ENCODE measurements at regions not wholly inside any gene's neighbourhood (a gene's known extent, or its start where the extent isn't known, plus 50 kb on each side); places are given as distances from the start of the nearest gene placed in this dataset.
A peak's percentile ranks its signal among the peaks of the same experiment; 100 is the strongest.

DNA sequence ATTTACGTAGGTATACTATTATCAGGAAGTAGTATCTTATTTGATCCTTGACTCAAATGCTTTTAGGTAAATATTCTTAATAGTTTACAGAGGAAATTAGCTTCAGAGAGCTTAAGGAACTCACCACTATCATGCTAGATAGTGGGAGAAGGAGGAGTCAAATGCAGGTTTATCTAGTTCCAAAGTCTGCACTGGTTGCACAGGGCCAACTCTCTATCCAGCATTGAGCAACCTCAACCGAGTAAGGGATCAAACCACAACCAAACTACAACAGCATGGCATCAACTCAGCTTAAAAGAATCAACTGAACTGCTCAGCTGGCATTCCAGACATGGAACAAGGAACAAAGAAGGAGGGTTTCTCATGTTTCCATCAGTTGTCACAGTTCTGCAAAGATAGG lies 306.0 kb downstream of the MAF start:
- POLR2A ChIA-PET: interaction anchor here (0.6 kb wide), 1 partner anchor 8 kb away, joined by 5 read pairs; no protein-coding TSS in a partner anchor
- H3K27me3 Mint-ChIP-seq: peaks cover 34% of the 10 kb centered on the region
- CTCF ChIA-PET: no interaction called here
- H3K4me1 Mint-ChIP-seq: no peaks in the 10 kb centered on the region
- no peak for DNase-seq
- TF ChIP-seq, protein P1, sequence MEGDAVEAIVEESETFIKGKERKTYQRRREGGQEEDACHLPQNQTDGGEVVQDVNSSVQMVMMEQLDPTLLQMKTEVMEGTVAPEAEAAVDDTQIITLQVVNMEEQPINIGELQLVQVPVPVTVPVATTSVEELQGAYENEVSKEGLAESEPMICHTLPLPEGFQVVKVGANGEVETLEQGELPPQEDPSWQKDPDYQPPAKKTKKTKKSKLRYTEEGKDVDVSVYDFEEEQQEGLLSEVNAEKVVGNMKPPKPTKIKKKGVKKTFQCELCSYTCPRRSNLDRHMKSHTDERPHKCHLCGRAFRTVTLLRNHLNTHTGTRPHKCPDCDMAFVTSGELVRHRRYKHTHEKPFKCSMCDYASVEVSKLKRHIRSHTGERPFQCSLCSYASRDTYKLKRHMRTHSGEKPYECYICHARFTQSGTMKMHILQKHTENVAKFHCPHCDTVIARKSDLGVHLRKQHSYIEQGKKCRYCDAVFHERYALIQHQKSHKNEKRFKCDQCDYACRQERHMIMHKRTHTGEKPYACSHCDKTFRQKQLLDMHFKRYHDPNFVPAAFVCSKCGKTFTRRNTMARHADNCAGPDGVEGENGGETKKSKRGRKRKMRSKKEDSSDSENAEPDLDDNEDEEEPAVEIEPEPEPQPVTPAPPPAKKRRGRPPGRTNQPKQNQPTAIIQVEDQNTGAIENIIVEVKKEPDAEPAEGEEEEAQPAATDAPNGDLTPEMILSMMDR (IDR thresholded peaks at IDR 0.05): no peak
- H3K4me3 Mint-ChIP-seq: no peak overlapping the region
- no peak for ATAC-seq (ENCODE audit: low read depth)
- H3K36me3 Mint-ChIP-seq (ENCODE audit: low read depth): no peaks in the 10 kb centered on the region
- intact Hi-C loops (cut with micrococcal nuclease): no loop called here
- H3K9me3 Mint-ChIP-seq: no peaks in the 10 kb centered on the region
- H3K27ac Mint-ChIP-seq: no peak overlapping the region

DNA sequence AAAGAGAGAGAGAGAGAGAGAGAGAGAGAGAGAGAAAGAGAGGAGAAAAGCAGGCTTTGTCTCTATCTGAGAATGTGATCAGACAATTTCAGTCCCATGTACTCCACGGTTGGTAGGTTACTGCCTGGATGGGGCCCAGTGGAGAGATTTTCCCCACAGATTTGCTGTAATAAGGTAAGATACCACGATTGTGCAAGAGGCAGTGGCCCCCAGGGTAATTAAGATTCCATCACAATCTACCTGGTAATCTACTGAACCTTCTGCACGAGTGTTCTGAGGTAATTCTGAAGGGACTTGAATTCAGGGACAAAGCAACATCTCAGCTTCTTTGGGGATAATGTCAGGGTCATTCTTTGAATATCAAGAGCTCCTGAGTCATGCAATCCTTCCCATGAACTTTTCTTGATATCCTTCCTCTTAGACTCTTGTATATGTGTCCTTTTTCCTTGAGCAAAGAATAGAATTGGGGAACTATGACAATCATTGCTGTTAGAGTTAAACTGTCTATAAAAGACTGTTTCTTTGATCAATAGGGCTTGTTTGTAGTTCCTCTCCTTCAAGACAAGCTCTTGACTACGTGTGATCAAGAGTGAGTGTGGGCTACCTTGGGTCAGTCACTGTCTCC lies 306.6 kb downstream of the MAF start:
- POLR2A ChIA-PET: no interaction called here
- no peak for ATAC-seq (ENCODE audit: low read depth)
- Mint-ChIP-seq H3K4me3 (no peak overlapping the region), H3K27me3 (peaks cover 40% of the 10 kb centered on the region), H3K9me3 (no peaks in the 10 kb centered on the region), H3K36me3 (ENCODE audit: low read depth) (no peaks in the 10 kb centered on the region), H3K27ac (no peak overlapping the region), H3K4me1 (no peaks in the 10 kb centered on the region)
- intact Hi-C loops (cut with micrococcal nuclease): no loop called here
- CTCF ChIA-PET: no interaction called here
- no peak for DNase-seq
- TF ChIP-seq, protein P1 (IDR thresholded peaks at IDR 0.05): no peak

DNA sequence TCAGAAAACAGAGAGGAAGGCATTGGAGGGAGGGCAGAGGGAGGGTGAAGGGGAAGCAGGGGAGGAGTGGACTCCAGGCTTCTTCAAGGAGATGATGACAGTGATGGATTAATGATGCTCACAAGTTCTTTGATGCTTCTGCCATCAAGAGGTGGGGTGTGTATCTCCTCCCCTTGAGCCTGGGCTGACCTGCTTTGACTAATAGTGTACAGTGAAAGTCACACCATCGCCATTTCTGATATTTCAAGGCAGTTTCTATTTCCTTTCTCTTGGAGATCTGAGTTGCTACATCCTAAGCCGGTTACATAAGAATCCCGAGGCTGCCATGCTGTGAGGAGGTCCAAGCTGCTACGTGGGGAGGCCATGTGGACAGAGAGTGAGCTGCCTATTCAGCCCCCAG lies 312.5 kb downstream of the MAF start:
- no peak for ATAC-seq (ENCODE audit: low read depth)
- H3K4me3 Mint-ChIP-seq: no peak overlapping the region

DNA sequence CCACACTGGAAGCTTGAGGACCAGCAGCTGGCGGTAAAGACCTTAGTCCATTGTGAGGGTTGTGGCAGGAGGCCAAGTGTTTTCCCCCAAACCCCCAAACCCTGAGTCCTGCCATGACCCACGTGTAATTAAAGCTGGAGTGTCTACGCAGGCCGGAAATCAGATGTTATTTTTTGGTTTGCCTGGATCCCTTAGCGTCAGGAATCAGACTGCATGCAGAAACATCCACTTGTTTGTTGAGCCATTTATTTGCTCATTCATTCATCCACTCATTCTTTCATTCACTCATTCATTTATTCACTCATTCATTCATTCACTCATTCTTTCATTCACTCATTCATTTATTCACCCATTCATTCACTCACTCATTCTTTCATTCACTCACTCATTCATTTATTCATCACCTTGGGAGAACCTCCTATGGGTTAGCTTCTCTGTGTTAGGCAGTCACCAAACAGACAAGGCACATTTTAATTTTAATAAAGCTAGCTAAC lies 313.1 kb downstream of the MAF start:
- Mint-ChIP-seq H3K27ac (no peak overlapping the region), H3K9me3 (no peaks in the 10 kb centered on the region), H3K27me3 (peaks cover 49% of the 10 kb centered on the region), H3K4me1 (peaks cover 28% of the 10 kb centered on the region), H3K36me3 (ENCODE audit: low read depth) (no peaks in the 10 kb centered on the region), H3K4me3 (peak overlapping the region; percentile 15)
- TF ChIP-seq, protein P1 (IDR thresholded peaks at IDR 0.05): no peak
- DNase-seq (no peak), ATAC-seq (ENCODE audit: low read depth) (no peak)
- ChIA-PET POLR2A (interaction anchor here (1.5 kb wide), 1 partner anchor 17 kb away, joined by 9 read pairs; no protein-coding TSS in a partner anchor), CTCF (no interaction called here)
- intact Hi-C loops (cut with micrococcal nuclease): loop anchor here (1.0 to 10.0 kb wide), 3 partner anchors 18 to 1387 kb away; partner anchors contain the start of gene MAF

More for the DNA sequence above, 312.5 kb downstream of the MAF start:
- CTCF ChIA-PET: no interaction called here
- DNase-seq: no peak
- peaks cover 45% of the 10 kb centered on the region for H3K27me3 Mint-ChIP-seq
- H3K27ac Mint-ChIP-seq: no peak overlapping the region
- H3K9me3 Mint-ChIP-seq: no peaks in the 10 kb centered on the region
- H3K36me3 Mint-ChIP-seq (ENCODE audit: low read depth): no peaks in the 10 kb centered on the region
- POLR2A ChIA-PET: no interaction called here
- intact Hi-C loops (cut with micrococcal nuclease): loop anchor here (5.0 to 10.0 kb wide), 2 partner anchors 314 to 1387 kb away; partner anchors contain the start of gene MAF
- TF ChIP-seq, protein P1 (IDR thresholded peaks at IDR 0.05): no peak
- peaks cover 24% of the 10 kb centered on the region for H3K4me1 Mint-ChIP-seq

DNA sequence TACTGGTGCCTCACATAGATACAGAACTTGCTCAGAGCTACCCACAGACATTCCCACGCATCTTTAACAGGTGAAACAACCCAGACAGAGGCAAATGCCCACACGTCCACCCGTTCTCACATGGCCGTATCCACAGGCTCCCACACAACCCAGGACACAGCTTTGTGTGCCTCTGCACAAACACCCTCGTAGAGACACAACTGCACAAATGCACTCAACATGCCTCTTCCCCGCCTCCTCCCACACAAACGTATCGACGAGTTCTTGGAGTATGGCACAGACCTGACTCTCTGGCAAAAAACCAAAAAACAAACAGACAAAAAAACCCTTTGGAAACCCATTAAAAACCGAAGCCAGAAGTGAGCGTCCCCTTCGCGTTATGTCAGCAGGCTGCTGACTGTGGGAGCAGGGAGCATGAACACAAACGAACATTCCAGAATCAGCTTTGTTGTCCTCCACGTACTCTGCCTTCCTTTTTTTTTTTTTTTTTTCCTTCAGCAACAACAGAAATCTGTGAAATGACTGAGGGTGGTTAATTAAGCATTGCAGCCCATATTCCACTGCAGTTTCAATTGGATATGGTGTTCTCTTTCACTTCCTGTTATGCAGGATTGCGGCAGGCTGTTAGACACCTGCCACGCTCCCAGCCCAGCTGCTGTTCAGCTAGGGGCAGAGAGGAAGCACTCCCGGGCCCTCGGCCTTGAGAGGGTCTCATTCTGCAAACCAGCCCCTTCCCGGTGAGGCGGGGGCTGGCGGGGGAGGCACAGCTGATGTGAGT lies 313.7 kb downstream of the MAF start:
- intact Hi-C loops (cut with micrococcal nuclease): loop anchor here (1.0 to 10.0 kb wide), 3 partner anchors 18 to 1388 kb away; partner anchors contain the start of gene MAF
- no peak overlapping the region for H3K27ac Mint-ChIP-seq
- DNase-seq: peak; percentile 37
- no peaks in the 10 kb centered on the region for H3K9me3 Mint-ChIP-seq
- peak; percentile 88 for ATAC-seq (ENCODE audit: low read depth)
- H3K27me3 Mint-ChIP-seq: peaks cover 53% of the 10 kb centered on the region
- TF ChIP-seq, protein P1 (IDR thresholded peaks at IDR 0.05): no peak
- ChIA-PET CTCF (no interaction called here), POLR2A (interaction anchor here (0.6 to 1.5 kb wide), 3 partner anchors 8 to 274 kb away, joined by 5 to 9 read pairs (median 5); no protein-coding TSS in a partner anchor)
- peaks cover 28% of the 10 kb centered on the region for H3K4me1 Mint-ChIP-seq
- peak overlapping the region; percentile 29 for H3K4me3 Mint-ChIP-seq
- H3K36me3 Mint-ChIP-seq (ENCODE audit: low read depth): no peaks in the 10 kb centered on the region
